ENCODE measurements at regions not wholly inside any gene's neighbourhood (a gene's known extent, or its start where the extent isn't known, plus 50 kb on each side); places are given as distances from the start of the nearest gene placed in this dataset.

DNA sequence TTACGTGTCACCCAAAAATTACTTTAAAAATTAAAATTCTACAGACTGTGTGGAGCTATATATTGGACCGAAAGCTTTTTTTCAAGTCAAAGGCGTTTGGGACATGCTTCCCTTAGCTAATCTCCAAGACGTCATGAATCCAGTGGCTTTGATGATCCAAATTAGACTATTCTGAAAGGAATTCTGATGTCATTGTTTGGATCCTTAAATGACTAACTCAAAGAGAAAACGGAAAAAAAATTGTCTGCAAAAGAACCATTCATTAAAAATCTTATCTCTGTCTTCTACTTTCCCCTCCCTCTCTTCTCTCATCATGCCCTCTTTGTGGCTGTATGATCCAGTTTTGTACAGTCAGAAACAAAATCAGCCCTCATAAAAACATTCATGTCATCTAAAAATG, 161.8 kb downstream of the ETV1 start:
- CTCF ChIA-PET: no interaction called here
- no peak for DNase-seq (ENCODE audit: low spot score)
- POLR2A ChIA-PET (ENCODE audit: low non-redundant PET): no interaction called here
- H3K27ac ChIP-seq: no peak overlapping the region
- TF ChIP-seq, protein P1, sequence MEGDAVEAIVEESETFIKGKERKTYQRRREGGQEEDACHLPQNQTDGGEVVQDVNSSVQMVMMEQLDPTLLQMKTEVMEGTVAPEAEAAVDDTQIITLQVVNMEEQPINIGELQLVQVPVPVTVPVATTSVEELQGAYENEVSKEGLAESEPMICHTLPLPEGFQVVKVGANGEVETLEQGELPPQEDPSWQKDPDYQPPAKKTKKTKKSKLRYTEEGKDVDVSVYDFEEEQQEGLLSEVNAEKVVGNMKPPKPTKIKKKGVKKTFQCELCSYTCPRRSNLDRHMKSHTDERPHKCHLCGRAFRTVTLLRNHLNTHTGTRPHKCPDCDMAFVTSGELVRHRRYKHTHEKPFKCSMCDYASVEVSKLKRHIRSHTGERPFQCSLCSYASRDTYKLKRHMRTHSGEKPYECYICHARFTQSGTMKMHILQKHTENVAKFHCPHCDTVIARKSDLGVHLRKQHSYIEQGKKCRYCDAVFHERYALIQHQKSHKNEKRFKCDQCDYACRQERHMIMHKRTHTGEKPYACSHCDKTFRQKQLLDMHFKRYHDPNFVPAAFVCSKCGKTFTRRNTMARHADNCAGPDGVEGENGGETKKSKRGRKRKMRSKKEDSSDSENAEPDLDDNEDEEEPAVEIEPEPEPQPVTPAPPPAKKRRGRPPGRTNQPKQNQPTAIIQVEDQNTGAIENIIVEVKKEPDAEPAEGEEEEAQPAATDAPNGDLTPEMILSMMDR (conservative IDR thresholded peaks at IDR 0.05; ENCODE audit: low read depth): no peak

DNA sequence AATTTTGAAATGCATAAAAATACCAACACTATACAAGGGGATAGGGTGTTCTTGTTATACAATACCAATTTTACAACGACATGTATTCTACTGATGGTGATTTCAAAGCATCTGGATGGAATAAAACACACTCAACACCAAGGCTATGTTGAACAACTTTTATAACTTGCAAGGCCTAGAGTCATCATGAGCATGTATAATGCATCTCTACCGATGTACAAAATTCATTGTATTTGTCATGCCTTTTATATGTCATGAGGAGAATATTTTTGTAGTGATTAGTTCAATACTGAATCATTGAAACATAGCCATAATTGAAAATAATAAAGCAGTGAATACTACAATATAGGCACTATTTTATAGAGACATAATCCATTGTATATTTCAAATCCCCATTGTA, 160.2 kb downstream of the ETV1 start:
- TF ChIP-seq, protein P1 (conservative IDR thresholded peaks at IDR 0.05; ENCODE audit: low read depth): no peak
- H3K27ac ChIP-seq: no peak overlapping the region
- no peak for DNase-seq (ENCODE audit: low spot score)
- POLR2A ChIA-PET (ENCODE audit: low non-redundant PET): no interaction called here
- CTCF ChIA-PET: interaction anchor here (0.6 kb wide), 1 partner anchor 304 kb away, joined by 3 read pairs; no protein-coding TSS in a partner anchor

DNA sequence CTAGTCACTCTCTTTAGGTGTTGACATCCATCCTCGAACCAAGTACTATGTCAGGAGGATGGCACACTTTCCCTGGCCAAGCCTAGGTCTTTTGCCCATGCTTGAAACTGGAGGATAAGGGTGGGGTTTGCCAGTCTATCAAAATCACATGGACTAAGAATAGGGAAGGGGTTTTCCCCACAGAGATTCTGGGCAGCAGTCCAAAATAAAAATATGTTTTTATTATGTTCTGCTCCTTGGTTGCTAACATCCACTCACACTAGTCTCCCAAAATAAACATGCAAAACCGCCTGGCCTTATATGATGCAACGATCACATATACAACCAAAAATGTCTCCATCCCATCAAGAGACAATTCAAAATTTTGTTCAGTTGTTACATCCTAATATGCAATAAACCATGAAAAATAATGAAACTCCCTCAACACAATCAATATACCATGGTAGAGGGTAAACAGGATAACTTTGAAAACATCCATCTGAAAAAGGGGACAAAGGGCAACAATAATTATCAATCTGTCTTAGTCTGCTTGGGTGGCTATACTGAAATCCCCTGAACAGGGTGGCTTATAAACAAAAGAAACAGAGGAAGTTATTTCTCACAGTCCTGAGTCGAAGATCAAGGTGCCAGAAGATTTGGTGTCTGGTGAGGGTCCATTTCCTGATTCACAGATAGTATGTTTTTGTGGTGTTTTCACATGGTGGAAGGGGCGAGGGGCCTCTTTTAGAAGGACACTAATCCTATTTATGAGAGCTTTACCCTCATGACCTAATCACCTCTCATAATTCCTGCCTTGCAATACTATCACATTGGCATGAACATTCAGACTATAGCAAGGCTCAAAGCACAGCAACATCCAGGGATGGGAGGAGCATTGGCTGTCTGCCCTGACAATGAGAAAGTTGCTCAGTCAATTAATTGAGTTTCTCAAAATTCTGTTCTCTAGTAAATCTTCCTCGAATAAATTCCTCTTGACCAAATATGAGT, 159.3 kb downstream of the ETV1 start:
- POLR2A ChIA-PET (ENCODE audit: low non-redundant PET): no interaction called here
- DNase-seq (ENCODE audit: low spot score): peak; percentile 17
- TF ChIP-seq, protein P1 (conservative IDR thresholded peaks at IDR 0.05; ENCODE audit: low read depth): no peak
- no peak overlapping the region for H3K27ac ChIP-seq
- CTCF ChIA-PET: interaction anchor here (0.6 kb wide), 1 partner anchor 305 kb away, joined by 3 read pairs; no protein-coding TSS in a partner anchor

DNA sequence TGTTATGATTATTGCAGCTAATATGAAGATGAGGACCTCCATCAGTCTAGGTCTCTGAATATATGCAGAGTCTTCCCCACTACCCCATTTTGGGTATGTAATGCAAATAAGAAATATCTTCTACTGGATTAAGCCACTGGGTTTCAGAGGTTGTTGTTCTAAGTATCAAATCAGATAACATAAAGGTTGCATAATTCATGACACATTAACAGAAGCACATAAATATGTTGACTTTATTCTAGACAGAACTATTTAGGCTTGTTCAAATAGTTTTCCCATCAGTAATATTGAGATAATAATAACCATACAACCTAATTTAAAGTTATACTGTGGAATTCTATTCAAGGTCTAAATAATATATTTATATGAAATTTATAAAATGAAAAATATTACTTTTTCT, 157.1 kb downstream of the ETV1 start:
- CTCF ChIA-PET: no interaction called here
- no peak overlapping the region for H3K27ac ChIP-seq
- TF ChIP-seq, protein P1 (conservative IDR thresholded peaks at IDR 0.05; ENCODE audit: low read depth): no peak
- POLR2A ChIA-PET (ENCODE audit: low non-redundant PET): no interaction called here
- no peak for DNase-seq (ENCODE audit: low spot score)

DNA sequence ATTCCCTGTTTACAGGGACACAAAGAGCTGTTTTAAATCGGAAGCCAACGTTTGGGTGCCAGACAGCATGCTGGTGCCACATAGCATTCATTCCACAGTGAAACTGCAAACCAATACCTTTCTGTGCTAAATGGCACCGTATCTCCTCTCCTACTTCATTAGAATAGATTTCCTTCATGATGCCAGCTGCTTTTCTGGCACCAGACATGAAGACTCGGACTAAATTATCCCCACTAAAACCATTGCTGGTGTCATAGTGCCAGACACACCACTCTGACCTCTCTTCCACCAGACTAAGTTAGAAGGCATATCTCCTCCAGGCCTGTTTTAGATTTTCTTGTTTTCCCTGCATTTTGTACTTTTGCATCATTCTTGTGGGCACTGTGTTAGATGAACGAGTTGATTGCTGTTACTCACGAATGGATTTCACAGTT, 155.1 kb downstream of the ETV1 start:
- DNase-seq (ENCODE audit: low spot score): no peak
- H3K27ac ChIP-seq: no peak overlapping the region
- ChIA-PET CTCF (no interaction called here), POLR2A (ENCODE audit: low non-redundant PET) (no interaction called here)
- TF ChIP-seq, protein P1 (conservative IDR thresholded peaks at IDR 0.05; ENCODE audit: low read depth): no peak

DNA sequence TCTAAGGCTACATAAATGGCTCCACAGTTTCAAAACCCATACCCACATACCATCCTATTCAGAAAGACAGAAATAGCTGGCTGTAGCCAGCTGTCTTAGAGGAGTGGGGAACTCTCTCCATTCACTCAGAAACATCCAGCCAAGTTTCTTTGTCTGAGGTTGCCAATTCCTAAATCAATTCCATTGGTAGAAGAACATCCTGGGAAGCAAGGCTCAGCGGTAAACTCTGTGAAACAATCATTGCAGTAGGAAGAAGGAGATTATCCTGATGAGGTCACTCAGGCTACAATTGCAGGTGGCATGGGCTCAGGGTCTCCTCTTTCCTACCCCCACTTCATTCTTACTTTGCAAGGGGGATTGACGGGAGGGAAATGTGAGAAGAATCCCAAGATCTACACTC, 154.0 kb downstream of the ETV1 start:
- DNase-seq (ENCODE audit: low spot score): no peak
- H3K27ac ChIP-seq: no peak overlapping the region
- ChIA-PET CTCF (no interaction called here), POLR2A (ENCODE audit: low non-redundant PET) (no interaction called here)
- TF ChIP-seq, protein P1 (conservative IDR thresholded peaks at IDR 0.05; ENCODE audit: low read depth): no peak

All from RWPE1 (cell line).